NCI-H1694 (cell line): ENCODE measurements at regions not wholly inside any gene's neighbourhood (a gene's known extent, or its start where the extent isn't known, plus 50 kb on each side); places are given as distances from the start of the nearest gene placed in this dataset.

Source experiments
- DNase-seq: peaks from one replicate; lab custom pipeline; 2025; lab: John Stamatoyannopoulos, UW

GRCh38 chr11:116162086-116162885 lies 610.5 kb downstream of the BUD13 start:
- no peak for DNase-seq

GRCh38 chr11:116148645-116149044 lies 624.1 kb downstream of the BUD13 start:
- no peak for DNase-seq

- no peak for DNase-seq
Measured at GRCh38 chr11:116148056-116148455, 624.7 kb downstream of the BUD13 start.

- DNase-seq = no peak
Measured at GRCh38 chr11:116145187-116145865, 627.5 kb downstream of the BUD13 start.

- DNase-seq = no peak
Measured at GRCh38 chr11:116144387-116144958, 628.3 kb downstream of the BUD13 start.

GRCh38 chr11:116138280-116138679 lies 634.1 kb upstream of the CADM1 start:
- DNase-seq = no peak

- DNase-seq = no peak
Measured at GRCh38 chr11:116137753-116138152, 633.5 kb upstream of the CADM1 start.

- DNase-seq = no peak
Measured at GRCh38 chr11:116136987-116137674, 632.9 kb upstream of the CADM1 start.

GRCh38 chr11:116135891-116136290 lies 631.7 kb upstream of the CADM1 start:
- no peak for DNase-seq

GRCh38 chr11:116134450-116134849 lies 630.2 kb upstream of the CADM1 start:
- DNase-seq = no peak

- no peak for DNase-seq
Measured at GRCh38 chr11:116132273-116132978, 628.2 kb upstream of the CADM1 start.

GRCh38 chr11:116130122-116130521 lies 625.9 kb upstream of the CADM1 start:
- DNase-seq = no peak

- DNase-seq = no peak
Measured at GRCh38 chr11:116129456-116129855, 625.2 kb upstream of the CADM1 start.

GRCh38 chr11:116126562-116126961 lies 622.3 kb upstream of the CADM1 start:
- DNase-seq = no peak

GRCh38 chr11:116124922-116125714 lies 620.9 kb upstream of the CADM1 start:
- no peak for DNase-seq

- no peak for DNase-seq
Measured at GRCh38 chr11:116123739-116124138, 619.5 kb upstream of the CADM1 start.

- no peak for DNase-seq
Measured at GRCh38 chr11:116122697-116123472, 618.7 kb upstream of the CADM1 start.

- no peak for DNase-seq
Measured at GRCh38 chr11:116119158-116119557, 614.9 kb upstream of the CADM1 start.

GRCh38 chr11:116118138-116118470 lies 613.9 kb upstream of the CADM1 start:
- DNase-seq = no peak

GRCh38 chr11:116117331-116118137 lies 613.3 kb upstream of the CADM1 start:
- DNase-seq = no peak
